ENCODE measurements at regions not wholly inside any gene's neighbourhood (a gene's known extent, or its start where the extent isn't known, plus 50 kb on each side); places are given as distances from the start of the nearest gene placed in this dataset.
A peak's percentile ranks its signal among the peaks of the same experiment; 100 is the strongest.

GRCh38 chr2:122491011-122491410, 735.6 kb downstream of the TSN start:
- Histone ChIP-seq H3K27me3 (ENCODE audit: low read depth, low read length) (no peaks in the 10 kb centered on the region), H3K4me3 (ENCODE audit: low read length) (peak overlapping the region; percentile 11; the same call in 1 of the 2 replicates), H3K4me2 (ENCODE audit: low read length) (peak overlapping the region; percentile 52)

GRCh38 chr2:122500316-122501105, 745.1 kb downstream of the TSN start:
- Histone ChIP-seq H3K4me3 (ENCODE audit: low read length) (no peak overlapping the region), H3K79me2 (ENCODE audit: low read length) (no peaks in the 10 kb centered on the region), H3K4me1 (ENCODE audit: low read length) (peaks cover 6% of the 10 kb centered on the region), H3K27me3 (ENCODE audit: low read depth, low read length) (no peaks in the 10 kb centered on the region), H3K36me3 (replicated peaks; ENCODE audit: low read depth, low read length) (no peaks in the 10 kb centered on the region), H3K27ac (ENCODE audit: low read length) (no peak overlapping the region), H3K4me2 (ENCODE audit: low read length) (no peak overlapping the region), H2AFZ (ENCODE audit: low read depth, low read length) (no peak overlapping the region), H3K9ac (ENCODE audit: low read length) (no peak overlapping the region), H3K9me3 (ENCODE audit: insufficient read depth, low read length) (no peaks in the 10 kb centered on the region), H4K20me1 (ENCODE audit: insufficient read depth, low read length) (no peaks in the 10 kb centered on the region)
- TF ChIP-seq, protein P1, sequence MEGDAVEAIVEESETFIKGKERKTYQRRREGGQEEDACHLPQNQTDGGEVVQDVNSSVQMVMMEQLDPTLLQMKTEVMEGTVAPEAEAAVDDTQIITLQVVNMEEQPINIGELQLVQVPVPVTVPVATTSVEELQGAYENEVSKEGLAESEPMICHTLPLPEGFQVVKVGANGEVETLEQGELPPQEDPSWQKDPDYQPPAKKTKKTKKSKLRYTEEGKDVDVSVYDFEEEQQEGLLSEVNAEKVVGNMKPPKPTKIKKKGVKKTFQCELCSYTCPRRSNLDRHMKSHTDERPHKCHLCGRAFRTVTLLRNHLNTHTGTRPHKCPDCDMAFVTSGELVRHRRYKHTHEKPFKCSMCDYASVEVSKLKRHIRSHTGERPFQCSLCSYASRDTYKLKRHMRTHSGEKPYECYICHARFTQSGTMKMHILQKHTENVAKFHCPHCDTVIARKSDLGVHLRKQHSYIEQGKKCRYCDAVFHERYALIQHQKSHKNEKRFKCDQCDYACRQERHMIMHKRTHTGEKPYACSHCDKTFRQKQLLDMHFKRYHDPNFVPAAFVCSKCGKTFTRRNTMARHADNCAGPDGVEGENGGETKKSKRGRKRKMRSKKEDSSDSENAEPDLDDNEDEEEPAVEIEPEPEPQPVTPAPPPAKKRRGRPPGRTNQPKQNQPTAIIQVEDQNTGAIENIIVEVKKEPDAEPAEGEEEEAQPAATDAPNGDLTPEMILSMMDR (IDR thresholded peaks at IDR 0.05; ENCODE audit: low read depth, low read length): no peak
- TF ChIP-seq EZH2phosphoT487 (IDR thresholded peaks at IDR 0.05; ENCODE audit: low read depth): no peak

More at GRCh38 chr2:122491011-122491410, 735.6 kb downstream of the TSN start:
- H3K9me3 ChIP-seq (ENCODE audit: insufficient read depth, low read length): no peaks in the 10 kb centered on the region
- H3K4me1 ChIP-seq (ENCODE audit: low read length): peaks cover 17% of the 10 kb centered on the region
- no peaks in the 10 kb centered on the region for H3K36me3 ChIP-seq (replicated peaks; ENCODE audit: low read depth, low read length)
- peak overlapping the region; percentile 14; the same call in 1 of the 2 replicates for H3K27ac ChIP-seq (ENCODE audit: low read length)
- H4K20me1 ChIP-seq (ENCODE audit: insufficient read depth, low read length): no peaks in the 10 kb centered on the region
- peak overlapping the region; percentile 22; the same call in 1 of the 2 replicates for H3K9ac ChIP-seq (ENCODE audit: low read length)
- H3K79me2 ChIP-seq (ENCODE audit: low read length): no peaks in the 10 kb centered on the region
- TF ChIP-seq EZH2phosphoT487 (IDR thresholded peaks at IDR 0.05; ENCODE audit: low read depth): no peak
- TF ChIP-seq, protein P1 (IDR thresholded peaks at IDR 0.05; ENCODE audit: low read depth, low read length): no peak
- peak overlapping the region; percentile 20; the same call in 1 of the 2 replicates for H2AFZ ChIP-seq (ENCODE audit: low read depth, low read length)

GRCh38 chr2:122506620-122507019, 751.2 kb downstream of the TSN start:
- Histone ChIP-seq H3K27ac (ENCODE audit: low read length) (no peak overlapping the region), H2AFZ (ENCODE audit: low read depth, low read length) (no peak overlapping the region), H3K4me3 (ENCODE audit: low read length) (no peak overlapping the region), H4K20me1 (ENCODE audit: insufficient read depth, low read length) (no peaks in the 10 kb centered on the region), H3K4me2 (ENCODE audit: low read length) (no peak overlapping the region), H3K36me3 (replicated peaks; ENCODE audit: low read depth, low read length) (no peaks in the 10 kb centered on the region), H3K9ac (ENCODE audit: low read length) (no peak overlapping the region), H3K27me3 (ENCODE audit: low read depth, low read length) (no peaks in the 10 kb centered on the region), H3K4me1 (ENCODE audit: low read length) (peaks cover 6% of the 10 kb centered on the region), H3K9me3 (ENCODE audit: insufficient read depth, low read length) (no peaks in the 10 kb centered on the region), H3K79me2 (ENCODE audit: low read length) (no peaks in the 10 kb centered on the region)
- TF ChIP-seq EZH2phosphoT487 (IDR thresholded peaks at IDR 0.05; ENCODE audit: low read depth): no peak
- TF ChIP-seq, protein P1 (IDR thresholded peaks at IDR 0.05; ENCODE audit: low read depth, low read length): no peak

- H4K20me1 ChIP-seq (ENCODE audit: insufficient read depth, low read length): no peaks in the 10 kb centered on the region
- no peaks in the 10 kb centered on the region for H3K79me2 ChIP-seq (ENCODE audit: low read length)
- no peak overlapping the region for H2AFZ ChIP-seq (ENCODE audit: low read depth, low read length)
- no peaks in the 10 kb centered on the region for H3K9me3 ChIP-seq (ENCODE audit: insufficient read depth, low read length)
- H3K4me3 ChIP-seq (ENCODE audit: low read length): no peak overlapping the region
- no peak overlapping the region for H3K4me2 ChIP-seq (ENCODE audit: low read length)
- H3K36me3 ChIP-seq (replicated peaks; ENCODE audit: low read depth, low read length): no peaks in the 10 kb centered on the region
- TF ChIP-seq, protein P1 (IDR thresholded peaks at IDR 0.05; ENCODE audit: low read depth, low read length): no peak
- TF ChIP-seq EZH2phosphoT487 (IDR thresholded peaks at IDR 0.05; ENCODE audit: low read depth): no peak
- no peak overlapping the region for H3K9ac ChIP-seq (ENCODE audit: low read length)
- H3K27ac ChIP-seq (ENCODE audit: low read length): no peak overlapping the region
- H3K4me1 ChIP-seq (ENCODE audit: low read length): peaks cover 6% of the 10 kb centered on the region
- no peaks in the 10 kb centered on the region for H3K27me3 ChIP-seq (ENCODE audit: low read depth, low read length)
Observed at GRCh38 chr2:122507261-122507660, 751.8 kb downstream of the TSN start.

Measured in OCI-LY3 (cell line).